ENCODE measurements at regions not wholly inside any gene's neighbourhood (a gene's known extent, or its start where the extent isn't known, plus 50 kb on each side); places are given as distances from the start of the nearest gene placed in this dataset.
A peak's percentile ranks its signal among the peaks of the same experiment; 100 is the strongest.

GRCh38 chr5:135236908-135237747, 161.9 kb downstream of the MACROH2A1 start:
- peak in 3 of 10 donors; percentile 43 to 66 (median 49) for DNase-seq
- intact Hi-C loops (cut with DNase I) = no loop called here

DNA sequence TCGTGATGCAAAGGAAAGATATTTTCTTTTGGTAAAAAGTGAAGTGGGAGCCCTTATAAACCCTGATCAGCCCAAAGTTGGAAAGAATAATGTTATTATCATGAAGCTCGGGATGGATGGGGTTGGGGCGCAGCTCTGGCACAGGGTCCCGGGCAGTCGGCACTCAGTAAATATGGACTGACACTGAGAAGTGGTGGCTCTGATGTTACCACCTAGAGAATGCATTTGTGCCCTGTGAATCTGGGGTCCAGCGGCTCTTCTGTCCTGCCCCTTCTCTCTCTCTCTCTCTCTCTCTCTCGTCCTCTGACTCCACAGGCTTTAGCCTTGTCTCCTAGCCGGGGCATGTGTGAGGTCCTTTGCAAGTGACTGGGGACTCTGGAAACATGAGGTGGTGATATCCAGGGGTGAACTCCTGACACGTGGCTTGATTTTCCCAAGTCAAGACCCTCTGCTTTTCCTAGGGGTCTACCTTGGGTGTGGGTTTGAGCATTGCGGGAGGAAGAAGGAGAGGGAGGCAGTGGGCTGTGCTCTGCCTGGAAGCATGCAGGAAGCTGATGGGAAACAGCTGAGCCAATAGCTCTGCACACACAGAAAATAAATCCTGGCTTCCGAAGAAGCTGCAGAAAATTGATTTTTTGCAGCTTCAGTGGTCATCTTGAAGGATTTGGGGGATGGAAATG, 162.7 kb downstream of the MACROH2A1 start:
- intact Hi-C loops (cut with DNase I) = no loop called here
- peak in 2 of 10 donors; percentile 5 to 52 for DNase-seq

DNA sequence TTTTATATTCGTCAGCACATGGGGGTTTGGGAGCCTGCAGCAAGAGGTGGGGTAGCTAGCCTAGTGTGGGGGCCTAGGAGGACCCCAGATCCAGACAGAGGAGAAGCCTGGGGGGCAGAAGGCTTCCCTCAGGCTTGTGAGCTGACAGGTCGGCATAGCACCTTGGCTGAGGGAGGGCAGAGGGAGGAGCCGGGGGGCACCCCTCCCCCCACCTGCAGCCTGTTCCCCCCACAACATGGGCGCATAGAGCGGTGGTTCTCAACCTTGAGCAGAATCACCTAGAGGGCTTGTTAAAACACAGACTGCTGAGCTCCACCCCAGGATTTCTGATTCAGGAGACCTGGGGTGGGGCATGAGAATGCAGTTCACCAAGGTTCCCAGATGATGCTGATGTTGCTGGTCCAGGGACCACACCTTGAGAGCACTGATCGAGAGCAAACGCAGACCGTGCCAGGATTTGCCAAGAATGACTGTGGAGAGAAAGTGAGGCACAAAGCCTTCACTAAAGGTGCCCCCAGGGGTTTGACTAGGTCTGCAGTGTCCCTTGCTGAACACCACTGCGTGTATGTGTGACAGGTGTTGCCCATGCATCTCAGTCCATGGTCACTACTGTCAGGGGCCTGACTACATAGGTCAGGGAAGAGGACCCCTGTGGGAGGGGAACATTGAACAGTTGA, 163.3 kb downstream of the MACROH2A1 start:
- intact Hi-C loops (cut with DNase I) = no loop called here
- peak in 2 of 10 donors; percentile 28 to 42 for DNase-seq

GRCh38 chr5:135234666-135235401, 164.2 kb downstream of the MACROH2A1 start:
- DNase-seq = peak in 1 of 10 donors; percentile 8
- intact Hi-C loops (cut with DNase I) = no loop called here

DNA sequence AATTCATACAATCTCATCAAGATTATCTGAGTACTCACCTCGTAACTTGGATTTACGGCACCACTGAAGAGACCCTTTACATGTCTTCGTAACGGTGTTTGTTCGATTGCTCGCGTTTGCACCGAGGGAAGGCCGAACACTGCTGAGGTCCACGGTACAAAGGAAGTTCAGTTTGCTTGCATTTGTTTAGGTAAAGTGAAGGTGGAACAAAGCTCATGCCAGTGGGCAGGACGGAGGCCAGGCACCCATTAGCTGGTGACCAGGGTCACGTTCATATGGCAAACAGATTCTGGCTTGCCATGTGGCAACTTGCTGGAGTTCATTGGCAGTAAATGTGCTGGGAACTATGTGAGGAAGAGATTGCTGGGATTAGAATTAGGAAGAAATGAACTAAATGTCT, 164.8 kb downstream of the MACROH2A1 start:
- intact Hi-C loops (cut with DNase I) = no loop called here
- peak in 2 of 10 donors; percentile 47 to 76 for DNase-seq

- intact Hi-C loops (cut with DNase I) = no loop called here
- DNase-seq = peak in 2 of 10 donors; percentile 64
Measured at GRCh38 chr5:135233477-135233876, 165.6 kb downstream of the MACROH2A1 start.

DNA sequence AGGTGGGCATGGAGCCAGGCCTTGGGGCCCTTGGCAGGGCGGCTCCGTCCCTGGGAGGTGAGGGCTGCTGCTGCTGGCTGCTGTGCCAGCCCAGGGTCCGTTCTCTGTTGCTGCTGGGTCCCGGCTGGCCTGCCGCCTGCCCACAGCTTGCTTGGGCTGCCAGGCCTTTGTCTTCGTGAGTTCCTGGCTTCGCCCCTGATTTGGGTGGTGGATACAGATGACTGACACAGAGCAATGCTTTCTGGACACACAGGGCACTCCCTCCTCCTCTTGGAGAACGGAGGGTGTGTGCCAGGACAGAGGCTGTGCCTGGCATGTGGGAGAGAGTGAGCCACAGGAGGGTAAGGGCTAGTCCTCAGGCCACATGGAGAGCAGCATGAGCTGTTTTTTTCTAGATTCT, 166.1 kb downstream of the MACROH2A1 start:
- peak in 3 of 10 donors; percentile 13 to 75 (median 65) for DNase-seq

GRCh38 chr5:135231289-135231688, 167.7 kb downstream of the MACROH2A1 start:
- DNase-seq = peak in 1 of 10 donors; percentile 45
- intact Hi-C loops (cut with DNase I) = no loop called here

More for the DNA sequence above, 166.1 kb downstream of the MACROH2A1 start:
- intact Hi-C loops (cut with DNase I) = no loop called here

- DNase-seq = peak in 9 of 10 donors; percentile 32 to 94 (median 64)
- intact Hi-C loops (cut with DNase I) = no loop called here
Measured at GRCh38 chr5:135230251-135230925, 168.6 kb downstream of the MACROH2A1 start.

DNA sequence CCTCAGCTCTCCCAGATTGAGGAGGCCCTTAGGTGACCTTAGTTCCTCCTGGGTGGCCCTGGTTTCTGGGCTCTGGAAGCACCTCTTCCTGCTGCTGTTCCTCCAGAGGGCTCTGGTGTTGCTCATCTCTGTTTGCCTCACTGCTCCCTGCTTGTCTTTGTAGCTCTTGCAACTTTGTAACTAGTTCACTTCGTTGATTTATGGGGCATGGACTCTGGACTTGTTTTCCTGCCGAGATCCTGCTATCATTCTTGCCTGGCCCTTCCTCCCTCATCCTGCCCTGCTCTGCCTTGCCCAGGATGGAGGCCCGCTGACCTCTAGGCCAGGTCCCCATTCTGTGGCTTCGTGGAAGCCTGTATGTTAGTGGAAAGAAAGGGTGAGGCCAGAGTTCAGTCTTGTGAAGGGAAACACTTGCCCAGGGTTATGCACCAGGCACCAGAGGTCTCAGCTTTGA, 169.3 kb downstream of the MACROH2A1 start:
- peak in 1 of 10 donors; percentile 30 for DNase-seq
- intact Hi-C loops (cut with DNase I) = no loop called here

- intact Hi-C loops (cut with DNase I) = no loop called here
- DNase-seq = peak in 1 of 10 donors; percentile 49
Measured at GRCh38 chr5:135229122-135229521, 169.9 kb downstream of the MACROH2A1 start.

DNA sequence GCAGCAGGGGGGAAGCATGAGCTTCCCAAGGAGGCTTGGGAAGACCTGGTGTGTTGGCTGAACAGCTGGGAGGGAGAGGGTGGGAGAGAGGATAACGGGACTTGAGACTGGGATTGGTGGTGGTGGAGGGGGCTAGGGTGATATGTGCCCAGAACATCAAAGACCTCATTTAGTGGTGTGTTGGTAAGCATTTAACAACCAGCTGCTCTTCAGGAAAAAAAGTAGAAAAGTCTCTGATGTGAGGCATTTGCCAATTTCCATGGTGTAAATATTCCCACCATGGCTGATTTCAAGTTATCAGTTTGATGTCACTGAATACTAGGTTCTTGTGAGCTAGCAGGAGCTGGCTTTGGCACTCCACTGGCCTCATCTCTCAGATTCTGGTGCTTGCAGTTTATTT, 170.8 kb downstream of the MACROH2A1 start:
- peak in 1 of 10 donors; percentile 4 for DNase-seq
- intact Hi-C loops (cut with DNase I) = no loop called here

DNA sequence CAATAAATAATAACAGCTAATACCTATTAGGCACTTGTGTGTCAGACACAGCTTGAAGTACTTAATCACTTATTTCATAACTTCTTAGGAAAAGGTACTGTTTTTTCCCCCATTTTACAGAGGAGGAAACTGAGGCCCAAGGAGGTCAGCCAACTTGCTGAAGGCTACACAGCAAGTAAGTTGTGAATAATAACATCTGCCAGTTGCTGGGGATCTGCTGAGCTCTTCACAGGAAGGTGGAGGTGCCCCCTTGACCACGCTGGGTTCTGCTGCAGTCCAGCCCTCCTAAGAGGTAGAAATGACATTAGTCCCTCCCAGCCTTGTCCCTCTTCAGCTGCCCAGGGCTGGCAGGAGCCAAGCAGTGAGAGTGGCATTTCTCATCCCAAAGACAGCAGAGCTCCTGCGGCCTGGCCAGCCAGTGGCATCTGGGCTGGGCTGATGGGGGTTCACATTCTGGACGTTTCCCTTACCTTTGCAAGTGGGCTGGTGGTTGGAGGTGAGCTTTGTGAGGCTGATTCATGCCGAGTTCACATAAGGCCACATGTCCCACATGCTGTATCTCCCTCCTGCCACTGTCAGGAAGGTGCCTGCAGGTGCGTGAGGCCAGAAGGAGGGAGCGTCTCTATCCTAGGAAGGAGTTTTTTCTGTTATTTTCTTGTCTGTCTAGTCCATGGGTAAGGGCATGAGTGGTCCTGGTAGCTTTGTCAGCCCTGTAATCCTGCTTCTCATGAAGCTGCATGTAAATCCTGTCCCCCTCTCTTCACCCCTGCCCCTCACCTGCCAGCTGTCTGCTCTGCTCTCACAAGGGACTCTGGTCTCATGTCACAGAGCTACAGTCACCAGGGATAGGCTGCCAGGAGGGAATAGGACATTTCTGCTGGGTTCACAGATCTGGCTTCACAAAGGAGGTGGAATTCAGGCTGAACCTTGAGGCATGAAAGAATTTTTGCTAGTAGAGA, 171.7 kb downstream of the MACROH2A1 start:
- DNase-seq = peak in 2 of 10 donors; percentile 33 to 35
- intact Hi-C loops (cut with DNase I) = no loop called here

GRCh38 chr5:135225856-135226560, 173.0 kb downstream of the MACROH2A1 start:
- intact Hi-C loops (cut with DNase I) = no loop called here
- peak in 2 of 10 donors; percentile 48 to 62 for DNase-seq

DNA sequence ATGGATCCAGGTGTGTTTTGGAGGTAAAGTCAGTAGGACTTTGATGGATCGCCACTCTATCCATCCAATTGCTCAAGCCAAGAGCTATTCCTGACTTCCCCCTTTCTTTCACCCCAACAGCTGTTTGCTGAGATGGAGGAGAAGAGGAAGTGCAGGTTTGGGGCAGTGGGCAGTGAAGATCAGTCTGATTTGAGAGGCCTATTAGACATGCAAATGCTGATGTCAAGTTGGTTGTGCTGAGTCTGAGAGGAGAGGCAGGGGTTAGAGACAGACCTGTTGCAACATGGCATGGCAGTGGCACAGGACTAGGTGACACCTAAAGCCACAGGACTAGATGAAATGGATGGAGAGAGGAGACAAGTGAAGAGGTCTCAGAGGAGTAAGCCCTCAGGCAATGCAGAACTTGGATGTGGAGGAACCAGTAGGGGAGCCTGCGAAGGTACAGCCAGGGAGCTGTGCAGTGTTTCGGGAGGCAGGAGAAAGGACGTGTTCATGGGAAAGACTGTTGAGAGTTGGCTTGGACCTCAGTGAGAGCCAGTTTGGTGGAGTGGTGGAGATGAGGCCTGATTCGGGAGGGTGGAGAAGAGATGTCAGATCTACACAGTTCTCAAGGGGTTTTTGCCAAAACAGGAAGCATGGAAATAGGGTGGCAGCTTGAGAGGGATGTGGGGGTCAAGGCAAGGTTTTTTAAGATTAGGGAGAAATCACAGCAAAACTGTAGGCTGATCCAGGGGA, 175.0 kb downstream of the MACROH2A1 start:
- intact Hi-C loops (cut with DNase I) = no loop called here
- peak in 2 of 10 donors; percentile 24 to 27 for DNase-seq

GRCh38 chr5:135223404-135223803, 175.6 kb downstream of the MACROH2A1 start:
- intact Hi-C loops (cut with DNase I) = no loop called here
- DNase-seq = peak in 2 of 10 donors; percentile 4 to 10

DNA sequence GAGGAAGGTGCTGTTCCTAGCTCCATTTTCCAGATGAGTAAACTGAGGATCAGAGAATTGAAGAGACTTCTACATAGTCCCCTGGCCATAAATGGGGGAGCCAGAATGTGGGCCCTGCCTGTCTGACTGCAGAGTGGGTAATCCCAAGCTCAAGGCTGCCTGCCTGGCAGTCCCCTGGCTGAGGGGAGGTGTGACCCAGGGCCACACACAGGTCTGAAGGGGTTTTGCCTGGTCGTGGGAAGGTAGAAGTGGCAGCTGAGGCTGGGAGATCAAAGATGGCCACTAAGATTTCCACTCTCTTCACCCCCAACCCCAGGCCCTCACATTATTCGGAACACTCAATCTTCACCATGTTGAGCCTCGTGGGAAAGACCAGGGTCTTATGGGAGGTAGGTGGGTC, 176.3 kb downstream of the MACROH2A1 start:
- intact Hi-C loops (cut with DNase I) = no loop called here
- peak in 3 of 10 donors; percentile 2 to 36 (median 34) for DNase-seq
